GM18909 (cell line): ENCODE measurements at regions not wholly inside any gene's neighbourhood (a gene's known extent, or its start where the extent isn't known, plus 50 kb on each side); places are given as distances from the start of the nearest gene placed in this dataset.
"Not testable (repeated sequence)": the region's sequence is repeated elsewhere in the genome, so short reads cannot be mapped to it uniquely, and the experiment has no call there.

ENCODE experiments used
- ATAC-seq: cut with Tn5 transposase; IDR thresholded peaks from one replicate; pipeline ENCODE4 v1.9.1; 2021; ENCODE audit warnings: mild to moderate bottlenecking; ENCODE audit not compliant: unreplicated experiment, poor library complexity

DNA sequence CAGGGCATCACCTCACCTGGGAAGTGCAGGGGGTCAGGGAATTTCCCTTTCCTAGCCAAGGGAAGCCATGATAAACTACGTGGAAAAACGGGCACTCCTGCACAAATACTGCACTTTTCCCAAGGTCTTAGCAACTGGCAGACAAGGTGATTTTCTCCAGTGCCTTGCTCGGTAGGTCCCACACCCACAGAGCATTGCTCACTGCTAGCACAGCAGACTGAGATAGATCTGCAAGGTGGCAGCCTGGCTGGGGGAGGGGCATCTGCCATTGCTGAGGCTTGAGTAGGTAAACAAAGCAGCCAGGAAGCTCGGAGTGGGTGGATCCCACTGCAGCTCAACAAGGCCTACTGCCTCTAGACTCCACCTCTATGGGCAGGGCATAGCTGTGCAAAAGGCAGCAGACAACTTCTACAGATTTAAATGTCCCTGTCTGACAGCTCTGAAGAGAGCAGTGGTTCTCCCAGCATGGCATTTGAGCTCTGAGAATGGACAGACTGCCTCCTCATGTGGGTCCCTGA is 111.5 kb upstream of the FIBIN start:
- not testable (repeated sequence) for ATAC-seq

DNA sequence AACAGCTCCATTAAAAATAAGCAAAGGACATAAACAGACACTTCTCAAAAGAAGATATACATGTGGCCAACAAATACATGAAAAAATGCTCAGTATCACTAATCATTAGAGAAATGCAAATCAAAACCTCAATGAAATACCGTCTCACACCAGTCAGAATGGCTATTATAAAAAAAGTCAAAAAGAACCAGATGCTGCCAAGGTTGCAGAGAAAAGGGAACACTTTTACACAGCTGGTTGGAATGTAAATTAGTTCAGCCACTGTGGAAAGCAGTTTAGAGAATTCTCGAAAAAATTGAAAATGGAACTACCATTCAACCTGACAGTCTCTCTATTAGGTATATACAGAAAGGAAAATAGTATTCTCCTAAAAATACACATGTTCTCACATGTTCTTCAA is 102.4 kb upstream of the FIBIN start:
- ATAC-seq, result no peak

DNA sequence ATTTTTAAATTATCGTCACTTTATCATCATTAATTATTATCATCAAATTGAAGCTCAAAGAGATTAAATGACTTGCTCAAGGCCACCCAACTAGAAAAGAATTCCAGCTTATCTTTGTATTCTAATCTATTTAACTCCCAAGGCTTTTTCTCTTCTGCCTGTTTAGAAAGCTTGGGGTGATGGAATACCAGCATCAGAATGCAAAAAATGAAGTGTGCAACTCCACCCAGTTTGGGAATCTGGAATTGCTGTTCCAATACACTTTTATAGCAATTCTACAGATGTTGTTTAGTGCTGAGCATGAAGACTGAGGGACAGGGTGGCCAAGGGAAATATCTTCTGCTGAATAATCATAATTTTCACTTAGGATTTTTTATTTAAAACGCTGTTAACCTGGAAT is 97.2 kb upstream of the FIBIN start:
- no peak for ATAC-seq

DNA sequence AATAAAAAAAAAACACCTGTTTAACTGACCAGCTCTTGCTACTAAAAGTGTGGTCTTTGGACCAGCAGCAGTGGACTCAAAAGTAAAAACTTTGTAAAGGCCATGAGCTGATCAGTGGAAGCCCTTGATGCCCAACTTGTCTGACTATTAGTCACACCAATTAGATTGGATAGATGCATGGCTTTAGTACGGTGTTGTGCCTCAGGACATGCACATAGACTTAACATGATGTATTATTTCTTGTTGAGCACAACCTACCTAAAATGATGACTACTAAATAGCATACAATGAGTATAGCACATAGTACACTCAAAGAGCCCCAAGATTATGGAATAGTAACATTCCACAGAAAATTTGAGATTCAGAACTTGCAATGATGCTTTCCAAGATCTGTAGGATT is 95.1 kb upstream of the FIBIN start:
- ATAC-seq, result no peak

DNA sequence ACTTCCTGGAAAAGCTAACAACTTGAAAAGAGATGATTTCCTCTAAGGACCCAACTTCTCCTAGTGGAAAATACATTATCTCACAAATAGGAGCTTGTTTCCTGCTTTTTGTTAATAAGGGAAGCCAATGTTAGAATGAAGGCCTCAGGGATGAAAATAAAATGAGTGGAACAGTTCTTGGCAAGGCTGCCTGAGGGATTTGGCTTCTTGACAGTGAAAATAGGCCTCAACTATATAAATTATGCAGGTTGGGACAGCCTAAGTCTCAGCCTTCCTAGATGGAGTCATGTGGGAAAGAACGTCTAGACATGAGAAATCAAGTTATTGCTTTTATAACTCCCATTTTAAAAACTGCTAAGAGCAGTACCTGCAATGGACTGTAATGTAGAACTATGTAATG is 92.8 kb upstream of the FIBIN start:
- no peak for ATAC-seq

DNA sequence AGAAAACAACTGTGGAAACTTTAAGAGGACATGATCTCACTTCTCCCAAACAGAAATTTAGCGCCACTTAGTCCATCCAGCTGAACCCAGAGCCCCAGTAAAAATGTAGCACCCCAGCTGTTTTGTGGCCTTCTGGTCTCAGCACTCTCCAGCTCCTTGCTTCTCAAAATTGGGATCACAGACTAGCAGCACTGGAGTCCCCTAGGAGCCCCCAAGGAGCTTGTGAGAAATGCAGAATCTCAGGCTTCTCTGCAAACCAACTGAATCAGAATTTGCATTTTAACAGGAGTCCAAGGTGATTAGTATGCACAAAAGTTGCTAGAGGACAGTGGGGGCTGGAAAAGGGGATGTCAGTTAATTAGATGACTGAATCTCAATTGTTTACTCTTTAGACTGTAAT is 89.8 kb upstream of the FIBIN start:
- ATAC-seq, result no peak

DNA sequence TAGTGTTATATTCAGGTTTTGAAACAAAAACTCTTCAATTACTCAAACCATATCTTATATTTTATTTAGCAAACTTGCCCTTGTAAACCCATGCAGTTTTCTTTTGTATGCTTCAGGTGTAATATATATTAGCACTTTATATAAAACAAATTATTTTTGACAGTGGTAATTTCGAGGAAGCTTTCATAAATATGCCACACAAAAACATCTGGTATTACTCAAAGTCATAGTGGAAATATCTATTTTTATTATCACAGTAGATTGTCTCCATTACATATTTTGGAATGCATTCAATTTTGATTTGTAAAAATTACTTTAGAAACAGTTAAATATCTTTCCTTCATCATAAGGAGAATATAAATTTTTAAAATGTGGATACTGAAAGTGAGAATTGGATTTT is 89.1 kb upstream of the FIBIN start:
- no peak for ATAC-seq

DNA sequence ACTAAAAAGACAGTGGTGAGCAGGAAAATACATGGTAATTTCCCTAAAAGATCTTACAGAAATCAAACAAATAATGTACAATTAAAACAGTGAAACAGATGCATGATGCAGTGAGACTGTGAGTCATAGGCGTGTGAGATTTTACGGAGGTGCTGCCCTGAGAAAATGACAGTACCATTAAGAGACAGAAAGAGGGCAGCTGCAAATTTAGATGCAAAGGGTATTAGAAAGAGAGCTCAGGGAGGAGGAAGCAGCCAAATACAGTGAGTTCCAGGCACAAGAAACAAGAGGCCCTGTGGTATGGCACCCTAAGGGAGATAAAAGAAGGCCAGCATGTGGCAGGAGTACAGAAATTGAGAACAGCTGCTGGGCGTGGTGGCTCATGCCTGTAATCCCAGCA is 88.5 kb upstream of the FIBIN start:
- ATAC-seq, result no peak

DNA sequence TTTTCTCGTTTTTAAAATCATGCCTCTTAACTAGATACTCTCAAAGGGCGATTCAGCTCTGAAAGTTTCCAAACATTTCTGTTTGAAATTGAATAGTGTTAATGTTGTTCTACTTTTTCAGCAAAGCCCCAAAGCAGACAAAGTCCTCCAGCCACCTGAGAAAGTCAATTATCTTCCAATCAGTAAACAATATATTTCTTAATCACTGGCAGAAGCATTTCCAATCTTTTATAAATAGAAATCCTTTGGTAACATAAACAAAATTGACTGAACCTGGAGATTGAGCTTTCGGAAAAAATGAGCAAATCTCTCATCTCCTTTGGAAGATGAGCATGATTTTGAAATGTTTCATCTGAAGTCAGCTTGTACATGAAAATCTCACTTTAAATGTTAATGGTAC is 84.4 kb upstream of the FIBIN start:
- ATAC-seq, result no peak

DNA sequence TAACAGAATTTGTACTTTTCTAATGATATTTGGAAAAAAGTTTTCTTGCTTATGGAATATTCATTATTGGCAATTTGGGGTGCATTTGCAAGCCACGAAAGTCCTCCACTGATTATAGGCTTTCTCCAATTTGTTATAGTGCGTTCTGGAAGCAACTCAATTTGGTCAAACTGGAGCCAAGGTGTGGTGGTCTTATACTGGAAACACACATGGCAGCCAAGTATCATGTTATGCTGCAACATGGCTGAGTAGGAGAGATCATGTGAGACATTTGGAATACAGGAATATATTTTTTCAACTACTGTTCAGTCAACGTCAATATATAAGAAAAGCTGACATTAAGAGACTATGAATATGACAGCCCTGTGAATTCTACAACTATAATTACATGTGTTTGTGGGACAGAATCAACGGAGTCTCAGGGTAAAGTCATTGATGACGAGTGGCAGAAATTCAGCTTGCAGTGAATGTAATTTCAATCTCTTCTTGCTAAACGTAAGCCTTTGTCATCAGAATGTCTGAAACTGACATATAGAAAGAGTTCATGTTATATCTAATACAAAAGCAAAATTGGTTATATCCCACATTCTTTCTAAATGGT is 83.8 kb upstream of the FIBIN start:
- no peak for ATAC-seq

DNA sequence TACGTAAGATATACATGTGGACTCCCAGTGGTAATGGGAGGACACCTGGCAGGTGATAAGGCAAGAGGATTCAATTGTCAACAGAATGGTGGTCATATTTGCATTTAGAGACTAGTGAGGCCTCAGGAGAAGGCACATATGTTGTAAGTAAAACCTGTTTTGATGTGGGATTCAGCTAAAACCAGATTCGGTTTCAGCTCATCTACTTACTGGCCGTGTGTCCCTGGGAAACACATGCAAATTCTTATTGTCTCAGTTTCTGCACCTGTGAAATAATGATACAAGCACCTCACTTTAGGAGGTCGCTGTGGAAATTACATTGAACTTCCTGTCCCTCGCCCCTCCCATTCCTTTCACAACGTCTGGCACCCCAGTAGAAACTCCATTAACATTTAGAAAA is 78.9 kb upstream of the FIBIN start:
- ATAC-seq, result peak; percentile 70

DNA sequence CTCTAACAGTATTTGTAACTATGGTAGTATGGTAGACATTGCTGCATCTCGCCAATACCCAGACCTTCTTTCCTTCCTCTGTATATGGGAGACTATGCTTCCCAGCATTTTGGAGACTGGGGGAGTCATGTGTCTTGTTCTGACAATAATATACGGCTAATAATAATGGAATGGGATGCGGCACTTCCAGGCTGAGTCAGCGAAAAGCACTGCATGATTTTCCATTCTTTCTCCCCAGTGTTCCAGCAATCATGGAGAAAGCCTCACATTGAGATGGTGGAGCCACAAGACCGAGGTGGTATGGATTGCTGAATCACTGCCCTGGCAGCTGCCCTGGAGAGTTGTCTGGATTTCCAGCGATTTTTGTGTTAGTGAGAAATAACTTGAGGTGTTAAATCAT is 77.1 kb upstream of the FIBIN start:
- ATAC-seq, result no peak

DNA sequence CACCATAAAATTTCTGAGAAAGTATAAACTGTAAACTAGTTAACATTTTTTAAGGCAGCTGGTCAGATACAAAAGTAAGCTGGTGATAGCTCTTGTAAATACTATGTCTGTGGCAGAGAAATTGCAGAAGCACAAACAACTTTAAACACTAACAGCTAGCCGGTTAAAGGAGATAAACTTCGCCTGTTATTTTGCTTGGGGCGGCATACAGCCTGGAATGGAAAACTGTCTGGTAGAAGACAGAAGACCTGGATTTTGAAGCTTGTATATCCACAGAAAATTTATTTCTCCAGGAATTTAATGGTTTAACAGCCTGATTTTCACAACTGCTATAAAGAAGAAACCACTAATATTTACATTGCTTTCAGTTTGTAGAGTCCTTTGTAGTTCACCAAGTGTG is 65.3 kb upstream of the FIBIN start:
- ATAC-seq, result no peak

DNA sequence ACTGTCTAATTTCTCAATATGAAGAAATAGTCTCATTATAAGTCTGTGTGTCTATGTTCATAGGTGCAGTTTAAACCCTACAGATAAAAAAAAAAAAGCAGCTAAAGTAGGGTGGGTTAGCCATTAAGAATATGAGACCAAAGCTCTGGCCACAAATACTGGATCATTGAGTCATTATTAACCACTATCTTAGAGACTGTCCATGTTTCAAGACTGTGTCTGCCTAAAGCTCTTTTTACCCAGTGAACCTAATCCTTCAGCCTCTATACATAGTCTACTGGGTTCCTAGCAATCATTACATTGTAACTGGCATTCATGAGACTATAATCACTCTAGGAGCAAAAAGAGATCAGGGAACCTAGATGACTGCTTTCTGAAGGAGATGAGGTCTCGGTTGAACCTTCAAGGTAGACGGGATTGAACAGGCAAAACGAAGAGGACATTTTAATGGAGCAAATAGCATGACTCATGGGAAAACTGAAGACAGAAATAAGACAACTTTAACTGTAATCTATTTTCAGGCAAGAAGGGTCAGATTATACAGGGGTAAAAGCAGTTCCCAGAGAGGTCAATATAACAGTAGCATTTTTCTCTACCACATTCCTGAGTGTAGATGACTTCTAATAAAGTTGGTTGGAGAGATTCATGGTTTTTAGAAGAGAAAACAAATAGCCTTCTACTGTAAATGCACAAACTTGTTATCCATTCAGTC is 64.0 kb upstream of the FIBIN start:
- ATAC-seq, result no peak

DNA sequence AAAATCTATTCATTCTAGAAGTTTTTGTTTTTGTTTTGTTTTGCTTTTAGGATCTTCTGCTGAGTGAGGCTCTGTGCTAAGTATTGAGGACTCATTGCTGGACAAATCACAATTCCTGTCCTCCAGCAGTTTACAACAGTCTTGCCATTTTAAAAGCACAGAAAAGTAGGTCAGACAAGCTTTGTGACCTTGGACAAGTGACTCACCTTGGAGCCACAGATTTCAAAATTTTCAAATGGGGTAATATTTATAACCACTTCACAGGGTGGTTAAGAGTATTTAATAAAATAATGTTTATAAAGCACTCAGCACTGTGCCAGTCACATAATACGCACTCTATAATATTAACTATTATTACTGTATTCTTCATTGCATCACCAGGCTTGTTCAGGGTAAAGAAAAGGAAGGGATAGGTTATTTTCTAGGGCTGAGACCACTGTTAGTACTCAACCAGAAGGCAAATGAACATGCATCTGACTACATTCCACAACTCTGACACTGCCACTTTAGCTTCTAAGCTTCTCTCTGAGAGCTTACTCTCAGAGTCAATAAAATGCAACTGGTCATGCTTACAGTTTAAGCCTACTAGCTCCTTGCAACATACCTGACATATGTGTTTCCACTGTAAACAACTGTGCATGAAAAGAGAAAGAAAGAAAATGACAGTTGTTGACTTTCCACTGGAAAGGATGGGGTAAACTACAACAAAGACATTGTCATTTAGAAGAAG is 63.2 kb upstream of the FIBIN start:
- no peak for ATAC-seq

DNA sequence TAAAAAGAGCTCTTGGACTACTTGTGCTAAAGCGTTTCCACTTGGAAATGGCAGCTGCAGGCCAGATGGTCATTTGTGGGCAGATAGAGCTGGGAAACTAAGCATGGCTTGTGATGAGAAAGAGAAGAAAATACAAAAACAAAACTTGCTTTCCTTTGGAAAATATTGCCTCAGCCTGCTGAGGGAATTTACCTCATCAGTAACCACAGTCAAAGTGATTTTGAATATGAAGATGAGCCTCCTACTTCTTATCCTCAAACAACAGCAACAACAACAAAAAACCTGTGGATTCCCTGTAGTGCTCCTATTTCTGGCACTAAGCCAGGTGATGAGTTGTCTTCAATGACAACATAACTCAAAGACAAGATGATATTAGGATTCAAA is 62.7 kb upstream of the FIBIN start:
- no peak for ATAC-seq

DNA sequence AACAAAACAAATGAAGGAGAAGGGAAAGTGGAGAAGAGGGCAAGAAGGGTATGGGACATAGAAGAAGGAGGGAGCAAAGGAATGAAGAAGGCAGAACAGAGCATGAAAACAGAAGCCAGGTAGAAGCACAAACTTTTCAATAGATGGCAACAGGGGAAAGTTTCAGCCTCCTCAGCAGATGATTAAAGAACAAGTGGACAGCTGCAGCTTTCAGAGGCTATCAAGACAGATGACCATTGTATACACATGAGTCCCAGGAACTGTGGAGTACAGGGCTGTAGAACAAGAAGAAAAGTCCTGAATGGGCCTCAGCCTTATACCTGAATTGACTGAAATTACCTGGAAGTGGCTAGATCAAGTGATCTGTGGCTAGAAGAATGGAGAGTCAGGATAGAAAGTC is 62.0 kb upstream of the FIBIN start:
- no peak for ATAC-seq

DNA sequence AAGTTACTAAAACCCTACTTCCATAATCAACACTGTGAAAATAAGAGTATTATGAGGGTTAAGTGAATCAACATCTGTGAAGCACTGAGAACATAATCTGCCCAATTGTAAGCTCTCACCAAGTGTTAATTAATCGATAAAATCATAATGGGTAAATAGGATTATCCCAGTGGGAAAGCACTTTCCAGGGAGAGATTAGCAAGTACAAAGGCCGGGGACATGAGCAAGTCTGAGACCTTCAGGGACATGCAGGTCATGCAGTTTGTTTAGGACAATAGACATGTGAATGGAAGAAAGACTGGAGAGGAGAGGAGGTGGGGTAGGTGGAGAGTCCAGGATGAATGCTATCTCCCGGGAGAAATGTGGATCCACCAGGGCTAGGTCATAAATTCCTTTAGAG is 57.8 kb upstream of the FIBIN start:
- ATAC-seq, result no peak

DNA sequence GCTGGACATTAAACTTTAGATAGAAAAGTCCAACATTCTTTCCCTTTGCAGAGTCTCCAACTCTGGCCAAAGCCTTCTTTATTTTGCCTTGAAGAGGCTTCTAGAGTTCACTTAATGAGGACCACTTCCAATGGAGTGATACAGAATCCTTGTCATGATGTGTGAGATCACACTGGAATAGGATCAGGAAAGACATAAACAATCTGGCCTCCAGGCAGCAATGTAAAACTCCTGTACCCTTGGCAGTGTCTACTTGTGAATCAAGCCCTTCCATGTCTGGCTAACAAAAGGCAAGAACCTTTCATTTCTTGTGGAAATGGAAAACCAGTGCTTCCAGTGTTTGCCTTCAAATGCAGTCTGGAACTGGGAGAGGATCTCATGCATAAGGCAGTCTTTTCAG is 56.5 kb upstream of the FIBIN start:
- ATAC-seq, result no peak

DNA sequence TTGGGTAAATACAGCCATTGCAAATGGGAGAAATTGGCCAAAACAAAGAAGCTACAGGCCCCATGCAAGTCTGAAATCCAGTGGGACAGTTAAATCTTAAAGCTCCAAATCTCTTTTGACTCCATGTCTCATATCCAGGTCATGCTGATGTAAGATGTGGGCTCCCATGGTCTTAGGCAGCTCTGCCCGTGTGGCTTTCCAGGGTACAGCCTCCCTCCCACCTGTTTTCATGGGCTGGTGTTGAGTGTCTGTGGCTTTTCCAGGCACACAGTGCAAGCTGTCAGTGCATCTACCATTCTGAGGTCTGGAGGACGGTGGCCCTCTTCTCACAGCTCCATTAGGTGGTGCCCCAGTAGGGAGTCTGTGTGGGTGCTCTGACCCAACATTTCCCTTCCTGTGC is 53.4 kb upstream of the FIBIN start:
- ATAC-seq, result not testable (repeated sequence)

DNA sequence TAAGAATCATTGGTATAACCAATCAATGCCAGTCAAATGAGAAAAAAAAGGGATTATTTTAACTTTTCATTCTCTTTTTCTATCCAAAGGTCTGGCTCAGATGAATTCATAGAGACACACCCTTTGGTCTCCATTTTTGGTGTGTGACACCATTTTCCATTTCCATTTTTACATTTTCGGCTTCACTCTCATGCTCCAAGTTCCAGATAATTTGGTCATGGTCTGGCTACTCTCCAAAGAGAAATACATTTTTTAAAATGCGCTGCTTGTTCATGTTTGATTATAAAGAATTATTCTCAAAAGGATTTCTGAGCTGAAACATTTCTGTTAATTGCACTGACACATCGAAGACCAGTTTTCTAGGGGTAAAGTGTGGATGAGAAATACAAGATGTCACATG is 51.6 kb upstream of the FIBIN start:
- no peak for ATAC-seq

DNA sequence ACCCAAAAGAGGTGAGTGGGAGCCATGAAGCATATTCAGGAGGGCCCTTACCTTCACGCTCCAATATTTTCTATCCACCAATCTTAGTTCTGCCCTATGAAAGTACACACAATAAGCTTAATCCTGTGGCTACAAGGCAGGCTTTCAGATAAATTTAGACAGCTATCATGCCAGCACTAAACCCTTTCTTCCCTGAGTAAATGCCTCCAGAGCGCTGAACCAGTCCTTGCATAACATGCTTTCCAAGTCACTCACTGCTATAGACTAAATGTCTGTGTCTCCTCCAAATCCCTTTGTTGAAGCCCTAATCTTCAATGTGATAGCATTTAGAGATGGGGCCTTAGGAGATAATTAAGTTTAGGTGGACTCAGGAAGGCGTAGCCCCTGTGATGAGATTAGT is 50.3 kb upstream of the FIBIN start:
- no peak for ATAC-seq
